HepG2 (cell line): ENCODE measurements at regions not wholly inside any gene's neighbourhood (a gene's known extent, or its start where the extent isn't known, plus 50 kb on each side); places are given as distances from the start of the nearest gene placed in this dataset.

Experiments
- ATAC-seq: fragments of 200-7000 bp; cut with Tn5 transposase; 3 replicates; pipeline ENCODE4 v1.9.1; 2020; ENCODE audit warnings: mild to moderate bottlenecking, moderate library complexity
- BruUV-seq: library from RNA; stranded (reverse); fragments of 400-500 nt; replicated peaks from 2 replicates; lab custom pipeline; 2021; lab: Mats Ljungman, UMichigan
- CTCF ChIA-PET: fragments of 300-600 bp; formaldehyde crosslinking; extraction: SDS; loops from one replicate; lab custom pipeline; 2021; ENCODE audit warnings: low total read pairs, inconsistent platforms, low intra/inter-chr PET ratio; lab: Yijun Ruan, JAX
- POLR2A ChIA-PET: fragments of 350-600 bp; sonication (Branson Sonifier 250); formaldehyde crosslinking; loops from one replicate; lab custom pipeline; 2020; ENCODE audit warnings: antibody characterized with exemption, inconsistent platforms; lab: Yijun Ruan, JAX
- DNase-seq: peaks from one replicate; pipeline ENCODE4 v3.0.0-alpha.2; 2015; ENCODE audit warnings: low spot score
- FAIRE-seq: peaks from 3 replicates; lab custom pipeline; 2011; peaks lifted over from hg19 to GRCh38; lab: Jason Lieb, UNC
- H2AFZ ChIP-seq: one replicate; pipeline ENCODE4 v1.6.1; 2011; ENCODE audit warnings: low read length, inconsistent platforms
- H3K27ac ChIP-seq: fragments of 300-600 bp; 3 replicates; pipeline ENCODE4 v1.8.0; 2011; ENCODE audit warnings: mixed run types, mild to moderate bottlenecking, mixed read lengths, low read length, inconsistent platforms; ENCODE audit not compliant: insufficient read depth; ENCODE audit errors: extremely low read length
- H3K27me3 ChIP-seq, 2 experiments: fragments of 200-600 bp in 1 of 2; 2 replicates in 1 of 2; 3 replicates in 1 of 2; pipeline versions ENCODE4 v1.6.0 to v1.8.0; 2011; ENCODE audit warnings: low read length in 2 of 2, mild to moderate bottlenecking in 2 of 2, moderate library complexity in 2 of 2, inconsistent platforms in 1 of 2; ENCODE audit not compliant: insufficient read depth in 2 of 2, control insufficient read depth in 1 of 2
- H3K36me3 ChIP-seq, 2 experiments: fragments of 200-600 bp in 1 of 2; replicated peaks in 1 of 2; 2 replicates in 1 of 2; 3 replicates in 1 of 2; pipeline versions ENCODE4 v1.5.1 to v1.8.0; 2011; ENCODE audit warnings: low read length in 2 of 2, inconsistent platforms in 1 of 2; ENCODE audit not compliant: insufficient read depth in 2 of 2, control insufficient read depth in 1 of 2
- H3K4me1 ChIP-seq: 2 replicates; pipeline ENCODE4 v1.5.1; 2012; ENCODE audit warnings: low read length, inconsistent platforms; ENCODE audit not compliant: insufficient read depth
- H3K4me2 ChIP-seq: 2 replicates; pipeline ENCODE4 v1.6.0; 2011; ENCODE audit warnings: low read depth, low read length, inconsistent platforms
- H3K4me3 ChIP-seq, 3 experiments: fragments of 200-600 bp in 1 of 3; sonication (generic), shearing (Covaris generic) in 1 of 3; replicated peaks in 1 of 3; 2 replicates each; pipeline ENCODE4 v1.5.1; 2011 to 2016; ENCODE audit warnings: low read length in 3 of 3, inconsistent platforms in 2 of 3, low read depth in 2 of 3, mild to moderate bottlenecking in 2 of 3, control low read depth in 1 of 3, mixed read lengths in 1 of 3; ENCODE audit not compliant: insufficient read depth in 1 of 3
- H3K79me2 ChIP-seq: one replicate; pipeline ENCODE4 v1.6.1; 2011; ENCODE audit warnings: low read length, inconsistent platforms; ENCODE audit not compliant: insufficient read depth
- H3K9ac ChIP-seq: 2 replicates; pipeline ENCODE4 v1.6.0; 2011; ENCODE audit warnings: mild to moderate bottlenecking, low read depth, low read length, inconsistent platforms; ENCODE audit not compliant: insufficient read depth
- H3K9me3 ChIP-seq: 2 replicates; pipeline ENCODE4 v1.5.1; 2012; ENCODE audit warnings: mild to moderate bottlenecking, low read length
- H4K20me1 ChIP-seq: 2 replicates; pipeline ENCODE4 v1.6.0; 2011; ENCODE audit warnings: inconsistent platforms, mild to moderate bottlenecking, low read length, moderate library complexity; ENCODE audit not compliant: insufficient read depth
- FIP1L1 ChIP-seq: fragments of 200-400 bp; formaldehyde crosslinking; IDR thresholded peaks from 2 replicates; pipeline ENCODE4 v1.6.1; 2018; ENCODE audit warnings: low read depth, mild to moderate bottlenecking, low read length, moderate library complexity, borderline replicate concordance; ENCODE audit not compliant: insufficient read depth
- FLYWCH1 ChIP-seq: sonication (generic); formaldehyde crosslinking; IDR thresholded peaks from 2 replicates; pipeline ENCODE4 v1.8.1; 2023; ENCODE audit warnings: mild to moderate bottlenecking, missing genetic modification reagents
- GPN1 ChIP-seq: sonication (generic); formaldehyde crosslinking; IDR thresholded peaks from 2 replicates; pipeline ENCODE4 v1.5.1; 2020; ENCODE audit warnings: missing genetic modification reagents, borderline replicate concordance
- HES4 ChIP-seq: sonication (generic); formaldehyde crosslinking; IDR thresholded peaks from 2 replicates; pipeline ENCODE4 v1.9.0; 2021; ENCODE audit warnings: mild to moderate bottlenecking, missing genetic modification reagents, borderline replicate concordance
- MBD4 ChIP-seq: IDR thresholded peaks from 2 replicates; pipeline ENCODE4 v1.6.1; 2012; ENCODE audit warnings: low read length, inconsistent platforms, borderline replicate concordance
- NFE2 ChIP-seq: sonication (generic); formaldehyde crosslinking; IDR thresholded peaks from 2 replicates; pipeline ENCODE4 v1.4.0; 2020; ENCODE audit warnings: missing genetic modification reagents
- TBX3 ChIP-seq: fragments of 450-650 bp; IDR thresholded peaks from 2 replicates; pipeline ENCODE4 v1.6.1; 2017; ENCODE audit warnings: antibody characterized with exemption, mild to moderate bottlenecking, inconsistent platforms, borderline replicate concordance
- XBP1 ChIP-seq: sonication (generic); formaldehyde crosslinking; IDR thresholded peaks from 2 replicates; pipeline ENCODE4 v1.5.0; 2020; ENCODE audit warnings: missing genetic modification reagents
- ZNF691 ChIP-seq: sonication (generic); formaldehyde crosslinking; IDR thresholded peaks from 2 replicates; pipeline ENCODE4 v1.4.0; 2020; ENCODE audit warnings: missing genetic modification reagents, low read depth, mild to moderate bottlenecking, borderline replicate concordance
- WGBS: methylation state at CpG from one replicate; pipeline ENCODE4 v1.1.6; 2017; ENCODE audit warnings: low lambda C conversion rate; 5-methylcytosine and 5-hydroxymethylcytosine counted together
- in situ Hi-C: cut with HindIII; loops from 2 replicates; pipeline ENCODE4 v1.10.0; 2017; ENCODE audit warnings: low pct_unique_long_range_greater_than_20kb; ENCODE audit not compliant: extremely low pct_ligation_motif_present
- intact Hi-C: fragments of 100-400 bp; cut with micrococcal nuclease; formaldehyde crosslinking; loops from one replicate; pipeline ENCODE4 v1.10.0; 2022; ENCODE audit not compliant: unreplicated experiment

- Histone ChIP-seq H3K27ac (no peak overlapping the region), H3K4me1 (no peaks in the 10 kb centered on the region), H4K20me1 (no peaks in the 10 kb centered on the region), H3K4me2 (no peak overlapping the region), H3K9me3 (no peaks in the 10 kb centered on the region), H3K27me3 (no peaks in the 10 kb centered on the region), H3K9ac (no peak overlapping the region), H3K79me2 (no peaks in the 10 kb centered on the region), H3K36me3 (no peaks in the 10 kb centered on the region), H3K4me3 (no peak overlapping the region), H2AFZ (no peak overlapping the region)
- TF ChIP-seq ZNF691 (CRISPR knock-in tag) = no peak
- TF ChIP-seq MBD4 = no peak
- no peak for TF ChIP-seq NFE2
- no peak for TF ChIP-seq GPN1 (CRISPR knock-in tag)
- TF ChIP-seq TBX3 = no peak
- TF ChIP-seq FLYWCH1 (CRISPR knock-in tag) = no peak
- TF ChIP-seq HES4 (CRISPR knock-in tag) = no peak
- no peak for TF ChIP-seq XBP1 (CRISPR knock-in tag)
- TF ChIP-seq FIP1L1 = no peak
- ChIA-PET POLR2A (no interaction called here), CTCF (no interaction called here)
- BruUV-seq = no TSS peak
- ATAC-seq (no peak), DNase-seq (no peak), FAIRE-seq (no peak)
- in situ Hi-C loops = no loop called here
- 40% methylated on average over 4 of the region's 4 CpGs for WGBS
- intact Hi-C loops = no loop called here
Observed at GRCh38 chr6:111984081-111984480, 69.8 kb upstream of the CCN6 start.
